Lower lobe of right lung (tissue), 2 donors: ENCODE measurements at regions not wholly inside any gene's neighbourhood (a gene's known extent, or its start where the extent isn't known, plus 50 kb on each side); places are given as distances from the start of the nearest gene placed in this dataset.
A peak's percentile ranks its signal among the peaks of the same experiment; 100 is the strongest.

Experiments used
- ATAC-seq, 2 donors: fragments of 200-7000 bp; cut with Tn5 transposase; one replicate each; pipeline ENCODE4 v1.9.1; 2020 to 2022; ENCODE audit warnings: mild to moderate bottlenecking in 2 of 2, moderate library complexity in 2 of 2
- DNase-seq: peaks from one replicate; pipeline ENCODE4 v3.0.0-alpha.2; 2020
- H3K27ac ChIP-seq: fragments of 200-600 bp; one replicate; pipeline ENCODE4 v1.8.0; 2022
- H3K27me3 ChIP-seq: fragments of 200-600 bp; one replicate; pipeline ENCODE4 v1.8.0; 2022; ENCODE audit warnings: low read depth
- H3K36me3 ChIP-seq: fragments of 200-600 bp; one replicate; pipeline ENCODE4 v1.8.0; 2022; ENCODE audit warnings: mild to moderate bottlenecking
- H3K4me1 ChIP-seq: fragments of 200-600 bp; one replicate; pipeline ENCODE4 v1.8.0; 2022
- H3K4me3 ChIP-seq: fragments of 200-600 bp; one replicate; pipeline ENCODE4 v1.8.0; 2022; ENCODE audit warnings: mild to moderate bottlenecking
- H3K9me3 ChIP-seq: fragments of 200-600 bp; one replicate; pipeline ENCODE4 v1.8.0; 2022
- intact Hi-C: fragments of 100-400 bp; cut with DNase I; formaldehyde crosslinking; loops from one replicate; pipeline ENCODE4 v1.11.0; 2022
- TF ChIP-seq, protein P1 (sequence below): fragments of 200-600 bp; IDR thresholded peaks from one replicate; pipeline ENCODE4 v1.8.0; 2022; ENCODE audit warnings: antibody characterized with exemption, mild to moderate bottlenecking
- donor health status: DM: no; HTN: yes; CAD: no; lungs with severe emphysema.

- intact Hi-C loops = no loop called here
- Histone ChIP-seq H3K27ac (no peak overlapping the region), H3K36me3 (no peaks in the 10 kb centered on the region), H3K9me3 (no peaks in the 10 kb centered on the region), H3K4me1 (no peaks in the 10 kb centered on the region), H3K27me3 (no peaks in the 10 kb centered on the region), H3K4me3 (no peak overlapping the region)
- TF ChIP-seq, protein P1, sequence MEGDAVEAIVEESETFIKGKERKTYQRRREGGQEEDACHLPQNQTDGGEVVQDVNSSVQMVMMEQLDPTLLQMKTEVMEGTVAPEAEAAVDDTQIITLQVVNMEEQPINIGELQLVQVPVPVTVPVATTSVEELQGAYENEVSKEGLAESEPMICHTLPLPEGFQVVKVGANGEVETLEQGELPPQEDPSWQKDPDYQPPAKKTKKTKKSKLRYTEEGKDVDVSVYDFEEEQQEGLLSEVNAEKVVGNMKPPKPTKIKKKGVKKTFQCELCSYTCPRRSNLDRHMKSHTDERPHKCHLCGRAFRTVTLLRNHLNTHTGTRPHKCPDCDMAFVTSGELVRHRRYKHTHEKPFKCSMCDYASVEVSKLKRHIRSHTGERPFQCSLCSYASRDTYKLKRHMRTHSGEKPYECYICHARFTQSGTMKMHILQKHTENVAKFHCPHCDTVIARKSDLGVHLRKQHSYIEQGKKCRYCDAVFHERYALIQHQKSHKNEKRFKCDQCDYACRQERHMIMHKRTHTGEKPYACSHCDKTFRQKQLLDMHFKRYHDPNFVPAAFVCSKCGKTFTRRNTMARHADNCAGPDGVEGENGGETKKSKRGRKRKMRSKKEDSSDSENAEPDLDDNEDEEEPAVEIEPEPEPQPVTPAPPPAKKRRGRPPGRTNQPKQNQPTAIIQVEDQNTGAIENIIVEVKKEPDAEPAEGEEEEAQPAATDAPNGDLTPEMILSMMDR = no peak
- DNase-seq (no peak), ATAC-seq (no peak)
These were observed 605.0 kb downstream of the FSCB start for GRCh38 chr14:43901911-43902673.

DNA sequence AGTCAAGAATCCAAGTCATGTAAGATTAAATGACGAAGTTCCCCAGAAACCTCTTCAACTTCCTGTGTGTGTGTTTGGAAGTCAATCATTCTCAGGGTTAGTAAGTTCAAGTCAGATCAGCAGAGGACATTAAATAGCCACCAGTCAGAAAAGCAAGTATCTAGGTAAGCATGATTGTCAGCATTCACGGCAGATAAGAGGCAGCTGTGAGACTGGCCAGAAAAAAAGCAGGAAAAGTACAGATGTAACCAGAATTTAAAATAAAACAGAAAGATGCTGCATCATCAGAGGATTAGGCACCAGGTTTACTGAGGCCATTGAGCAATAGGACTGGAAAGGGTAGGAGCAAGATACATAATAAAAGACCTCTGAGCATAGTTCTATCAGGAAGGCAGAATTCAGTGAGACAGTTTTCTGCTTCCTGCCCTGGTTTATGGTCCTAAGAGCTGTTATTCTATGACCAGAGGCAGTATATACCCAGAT, 606.9 kb downstream of the FSCB start:
- Histone ChIP-seq H3K4me1 (no peaks in the 10 kb centered on the region), H3K36me3 (no peaks in the 10 kb centered on the region), H3K27me3 (no peaks in the 10 kb centered on the region), H3K27ac (no peak overlapping the region), H3K4me3 (no peak overlapping the region), H3K9me3 (no peaks in the 10 kb centered on the region)
- DNase-seq = no peak
- TF ChIP-seq, protein P1 = no peak
- intact Hi-C loops = no loop called here
- no peak for ATAC-seq

- intact Hi-C loops = no loop called here
- no peaks in the 10 kb centered on the region for H3K27me3 ChIP-seq
- no peaks in the 10 kb centered on the region for H3K4me1 ChIP-seq
- no peak overlapping the region for H3K27ac ChIP-seq
- DNase-seq (no peak), ATAC-seq (no peak)
- TF ChIP-seq, protein P1 = no peak
- H3K4me3 ChIP-seq = no peak overlapping the region
- H3K9me3 ChIP-seq = no peaks in the 10 kb centered on the region
- H3K36me3 ChIP-seq = no peaks in the 10 kb centered on the region
These were observed 608.4 kb downstream of the FSCB start for GRCh38 chr14:43898687-43899086.

DNA sequence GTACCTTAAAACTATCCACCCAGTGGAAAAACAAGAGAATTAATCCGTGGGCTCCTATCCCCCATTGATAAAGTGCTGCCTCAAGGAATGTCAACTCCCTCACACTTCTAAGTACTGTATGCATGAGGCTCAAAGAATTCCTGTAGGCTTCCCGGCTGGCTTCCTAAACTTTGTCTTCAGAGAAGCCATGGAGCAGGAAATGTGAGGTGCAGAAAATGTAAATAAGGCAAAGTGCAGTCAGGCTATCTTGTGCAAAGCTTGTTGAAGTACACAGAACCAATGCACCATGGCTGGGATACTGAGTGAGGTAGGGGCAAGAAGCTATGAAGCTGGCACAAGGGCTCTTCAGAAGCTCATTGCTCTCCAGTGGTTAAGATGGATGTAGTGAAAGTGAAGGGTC, 611.0 kb downstream of the FSCB start:
- TF ChIP-seq, protein P1 = no peak
- H3K4me1 ChIP-seq = no peaks in the 10 kb centered on the region
- no peak overlapping the region for H3K4me3 ChIP-seq
- H3K27me3 ChIP-seq = no peaks in the 10 kb centered on the region
- H3K36me3 ChIP-seq = no peaks in the 10 kb centered on the region
- H3K27ac ChIP-seq = no peak overlapping the region
- DNase-seq (no peak), ATAC-seq (no peak)
- intact Hi-C loops = no loop called here
- H3K9me3 ChIP-seq = no peaks in the 10 kb centered on the region

DNA sequence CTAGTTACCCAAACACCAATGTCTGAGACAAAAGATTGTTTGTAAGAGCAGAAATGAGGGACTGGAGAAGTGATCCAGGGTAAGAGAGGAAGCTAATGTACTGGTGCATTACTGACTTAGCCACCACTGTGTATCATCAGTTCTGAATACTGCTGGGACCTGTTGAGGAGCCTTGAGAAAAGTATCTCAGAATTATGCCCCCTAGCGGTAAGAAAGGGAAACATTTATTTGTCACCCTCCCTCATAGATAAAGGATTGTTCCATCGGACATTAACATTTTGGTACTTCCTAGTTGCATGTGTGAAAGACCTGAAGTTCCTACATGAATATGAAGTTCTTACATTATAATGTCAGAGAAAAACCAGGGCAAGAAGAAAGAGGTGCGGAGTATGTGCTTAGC, 612.5 kb downstream of the FSCB start:
- Histone ChIP-seq H3K9me3 (no peaks in the 10 kb centered on the region), H3K27me3 (no peaks in the 10 kb centered on the region), H3K4me3 (no peak overlapping the region), H3K27ac (no peak overlapping the region), H3K36me3 (no peaks in the 10 kb centered on the region), H3K4me1 (no peaks in the 10 kb centered on the region)
- intact Hi-C loops = no loop called here
- peak in 1 of 2 donors; percentile 33 for ATAC-seq
- TF ChIP-seq, protein P1 = peak; percentile 33
- DNase-seq = no peak
